Uterus (tissue), 2 donors: ENCODE measurements at regions not wholly inside any gene's neighbourhood (a gene's known extent, or its start where the extent isn't known, plus 50 kb on each side); places are given as distances from the start of the nearest gene placed in this dataset.

Experiments used
- CTCF ChIP-seq, 4 experiments: fragments of 200-600 bp in 2 of 4; fragments of 450-650 bp in 2 of 4; sonication (generic) in 2 of 4; IDR thresholded peaks; one replicate each; pipeline ENCODE4 v1.5.1; 2016 to 2019; ENCODE audit warnings: antibody characterized with exemption in 4 of 4, mild to moderate bottlenecking in 2 of 4, moderate library complexity in 1 of 4
- POLR2A ChIP-seq, 2 donors: fragments of 450-650 bp; IDR thresholded peaks; one replicate each; pipeline ENCODE4 v1.6.1; 2016; ENCODE audit warnings: antibody characterized with exemption in 2 of 2, mild to moderate bottlenecking in 1 of 2, moderate library complexity in 1 of 2

GRCh38 chr4:159902648-159903047 lies 799.8 kb downstream of the RAPGEF2 start:
- TF ChIP-seq POLR2A (IDR thresholded peaks at IDR 0.05): no peak
- TF ChIP-seq CTCF (IDR thresholded peaks at IDR 0.05): no peak
